PFSK-1 (cell line): ENCODE measurements at regions not wholly inside any gene's neighbourhood (a gene's known extent, or its start where the extent isn't known, plus 50 kb on each side); places are given as distances from the start of the nearest gene placed in this dataset.

Experiments
- FOXP2 ChIP-seq: optimal IDR thresholded peaks from 2 replicates; pipeline ENCODE3; 2011; ENCODE audit warnings: borderline replicate concordance, control low read depth, inconsistent platforms; ENCODE audit not compliant: insufficient read depth; ENCODE audit errors: extremely low read length, extremely low read depth
- POLR2AphosphoS5 ChIP-seq: IDR thresholded peaks from 2 replicates; pipeline ENCODE4 v1.6.1; 2012; ENCODE audit warnings: low read depth, mild to moderate bottlenecking, control low read depth, low read length, moderate library complexity
- REST ChIP-seq, 2 experiments: IDR thresholded peaks; 2 replicates each; pipeline versions ENCODE4 v1.6.1 to v1.8.0; 2011 to 2012; ENCODE audit warnings: low read depth in 2 of 2, low read length in 2 of 2, control low read depth in 1 of 2, inconsistent platforms in 1 of 2, mild to moderate bottlenecking in 1 of 2, moderate library complexity in 1 of 2; ENCODE audit not compliant: insufficient read depth in 1 of 2
- SIN3A ChIP-seq: IDR thresholded peaks from 2 replicates; pipeline ENCODE4 v1.6.1; 2012; ENCODE audit warnings: mild to moderate bottlenecking, low read length, moderate library complexity, borderline replicate concordance; ENCODE audit not compliant: insufficient read depth
- TAF1 ChIP-seq: IDR thresholded peaks from 2 replicates; pipeline ENCODE4 v1.6.1; 2012; ENCODE audit warnings: low read length, control low read depth, borderline replicate concordance; ENCODE audit not compliant: insufficient read depth

DNA sequence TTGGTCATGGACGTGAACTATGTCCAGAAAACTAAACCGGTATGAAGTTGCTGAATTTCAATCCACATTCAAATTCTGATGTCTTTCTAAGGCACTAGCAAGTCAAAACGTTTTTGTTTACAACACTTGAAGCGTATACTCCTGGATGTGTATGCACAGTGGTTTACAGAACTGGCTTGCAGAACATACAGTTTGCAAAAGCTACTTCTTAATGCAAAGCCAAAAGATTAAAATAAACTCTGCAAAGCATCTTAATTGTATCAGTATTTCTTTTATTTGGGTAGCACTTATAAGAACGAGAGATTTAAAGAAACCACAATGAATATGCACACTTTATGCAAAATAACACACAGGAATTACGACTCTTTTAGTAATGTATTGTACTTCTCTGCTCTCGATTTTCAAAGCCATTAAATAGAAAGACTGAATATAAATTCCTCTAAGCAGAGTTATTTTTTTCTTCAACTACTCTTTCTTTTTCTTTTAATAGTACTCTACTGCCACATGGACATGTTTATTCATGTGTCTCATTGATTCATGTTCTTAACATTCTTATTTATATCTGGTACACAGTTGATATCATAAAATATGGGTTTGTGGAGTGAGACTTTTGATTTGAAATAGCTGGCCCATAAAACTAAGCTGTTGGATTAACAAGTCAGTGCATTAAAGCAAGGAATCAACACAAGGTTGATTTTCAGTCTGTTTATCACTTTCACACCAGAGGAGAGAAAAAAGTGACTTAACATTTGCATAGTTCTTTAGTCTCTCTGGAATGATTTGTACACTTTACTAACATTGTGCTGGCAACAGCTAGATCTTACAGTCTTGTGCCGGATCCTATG is 189.4 kb upstream of the STEAP4 start:
- TF ChIP-seq TAF1 (no peak), FOXP2 (no peak), POLR2AphosphoS5 (no peak), REST (IDR thresholded peaks at IDR 0.05; ENCODE audit: insufficient read depth in 1 of 2, low read depth in 2 of 2, low read length in 2 of 2) (no peak), SIN3A (no peak)

DNA sequence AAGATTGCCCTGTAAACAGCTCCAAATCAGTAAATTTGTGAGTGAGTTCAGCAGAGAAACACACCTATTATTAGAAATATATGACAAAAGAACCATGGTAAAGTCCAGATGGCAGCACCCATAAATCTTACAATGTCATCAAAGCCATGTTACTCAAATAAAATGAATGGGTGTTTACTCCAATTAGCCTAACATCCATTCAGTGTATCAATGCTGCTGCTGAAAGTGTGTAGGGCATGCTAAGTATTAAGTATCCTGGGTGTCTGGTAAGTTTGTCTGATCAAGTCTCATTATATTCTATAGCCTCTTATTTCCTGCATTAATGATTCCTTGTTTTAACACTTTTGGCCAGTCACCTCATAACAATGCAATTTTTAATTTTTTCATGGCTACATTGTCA is 185.5 kb upstream of the STEAP4 start:
- no peak for TF ChIP-seq TAF1
- TF ChIP-seq POLR2AphosphoS5 = no peak
- no peak for TF ChIP-seq SIN3A
- TF ChIP-seq REST (IDR thresholded peaks at IDR 0.05; ENCODE audit: insufficient read depth in 1 of 2, low read depth in 2 of 2, low read length in 2 of 2) = no peak
- no peak for TF ChIP-seq FOXP2

GRCh38 chr7:88490874-88491273 is 184.2 kb upstream of the STEAP4 start:
- TF ChIP-seq SIN3A (no peak), TAF1 (no peak), FOXP2 (no peak), REST (IDR thresholded peaks at IDR 0.05; ENCODE audit: insufficient read depth in 1 of 2, low read depth in 2 of 2, low read length in 2 of 2) (no peak), POLR2AphosphoS5 (no peak)

GRCh38 chr7:88490161-88490560 is 183.5 kb upstream of the STEAP4 start:
- TF ChIP-seq SIN3A = no peak
- TF ChIP-seq FOXP2 = no peak
- TF ChIP-seq POLR2AphosphoS5 = no peak
- TF ChIP-seq TAF1 = no peak
- TF ChIP-seq REST (IDR thresholded peaks at IDR 0.05; ENCODE audit: insufficient read depth in 1 of 2, low read depth in 2 of 2, low read length in 2 of 2) = no peak
